ENCODE measurements at regions not wholly inside any gene's neighbourhood (a gene's known extent, or its start where the extent isn't known, plus 50 kb on each side); places are given as distances from the start of the nearest gene placed in this dataset.

- no peak for DNase-seq (ENCODE audit: low spot score)
Measured at GRCh38 chr6:129778793-129779192, 68.8 kb upstream of the ARHGAP18 start.

- no peak for DNase-seq (ENCODE audit: low spot score)
Measured at GRCh38 chr6:129777371-129777770, 67.4 kb upstream of the ARHGAP18 start.

- DNase-seq (ENCODE audit: low spot score) = no peak
Measured at GRCh38 chr6:129776542-129777330, 66.8 kb upstream of the ARHGAP18 start.

GRCh38 chr6:129774697-129775447 lies 64.9 kb upstream of the ARHGAP18 start:
- DNase-seq (ENCODE audit: low spot score) = peak; percentile 54

- no peak for DNase-seq (ENCODE audit: low spot score)
Measured at GRCh38 chr6:129773304-129773703, 63.3 kb upstream of the ARHGAP18 start.

- no peak for DNase-seq (ENCODE audit: low spot score)
Measured at GRCh38 chr6:129771678-129772077, 61.7 kb upstream of the ARHGAP18 start.

GRCh38 chr6:129767776-129768485 lies 58.0 kb upstream of the ARHGAP18 start:
- DNase-seq (ENCODE audit: low spot score) = no peak

- peak; percentile 55 for DNase-seq (ENCODE audit: low spot score)
Measured at GRCh38 chr6:129766959-129767728, 57.2 kb upstream of the ARHGAP18 start.

GRCh38 chr6:129764761-129765407 lies 54.9 kb upstream of the ARHGAP18 start:
- no peak for DNase-seq (ENCODE audit: low spot score)

- no peak for DNase-seq (ENCODE audit: low spot score)
Measured at GRCh38 chr6:129759796-129760605, 50.0 kb upstream of the ARHGAP18 start.
